Small intestine (tissue), 7 donors: ENCODE measurements at regions not wholly inside any gene's neighbourhood (a gene's known extent, or its start where the extent isn't known, plus 50 kb on each side); places are given as distances from the start of the nearest gene placed in this dataset.

Experiments used
- DNase-seq, 2 donors: peaks; one replicate each; pipeline versions ENCODE4 v3.0.0 to v3.0.0-alpha.2; 2013
- FAIRE-seq: peaks from 2 replicates; lab custom pipeline; 2012; peaks lifted over from hg19 to GRCh38; lab: Jason Lieb, UNC
- H3K27ac ChIP-seq, 3 donors: one replicate each; pipeline ENCODE4 v1.5.1; 2013; ENCODE audit warnings: low read length in 2 of 3, mild to moderate bottlenecking in 2 of 3, control low read depth in 1 of 3, inconsistent platforms in 1 of 3, low read depth in 1 of 3, moderate library complexity in 1 of 3
- H3K27me3 ChIP-seq, 3 donors: one replicate each; pipeline ENCODE4 v1.6.1; 2013; ENCODE audit warnings: low read length in 3 of 3, inconsistent platforms in 1 of 3; ENCODE audit not compliant: control insufficient read depth in 3 of 3, insufficient read depth in 3 of 3
- H3K36me3 ChIP-seq, 3 donors: one replicate each; pipeline ENCODE4 v1.6.1; 2013; ENCODE audit warnings: low read length in 3 of 3, inconsistent platforms in 1 of 3, low read depth in 1 of 3, mild to moderate bottlenecking in 1 of 3, moderate library complexity in 1 of 3; ENCODE audit not compliant: control insufficient read depth in 3 of 3, insufficient read depth in 2 of 3
- H3K4me1 ChIP-seq, 3 donors: one replicate each; pipeline ENCODE4 v1.6.1; 2013; ENCODE audit warnings: low read length in 2 of 3, inconsistent platforms in 1 of 3, low read depth in 1 of 3, mild to moderate bottlenecking in 1 of 3, moderate library complexity in 1 of 3; ENCODE audit not compliant: control insufficient read depth in 3 of 3, insufficient read depth in 2 of 3
- H3K4me3 ChIP-seq, 3 donors: one replicate each; pipeline ENCODE4 v1.5.1; 2013; ENCODE audit warnings: low read length in 3 of 3, control low read depth in 1 of 3, inconsistent platforms in 1 of 3, low read depth in 1 of 3, mild to moderate bottlenecking in 1 of 3, moderate library complexity in 1 of 3
- H3K9me3 ChIP-seq, 2 donors: one replicate each; pipeline ENCODE4 v1.6.1; 2013; ENCODE audit warnings: low read depth in 1 of 2, low read length in 1 of 2; ENCODE audit not compliant: control insufficient read depth in 2 of 2, insufficient read depth in 1 of 2
- WGBS, 3 donors: extraction: QIAGEN DNeasy Blood & Tissue Kit; methylation state at CpG; one replicate each; pipeline ENCODE4 v1.1.7; 2013; 5-methylcytosine and 5-hydroxymethylcytosine counted together
- donor health status: healthy with polysubstance abuse.
- donor health status: control.
- donor health status: control.
- donor health status: Bipolar disorder and iron deficiency.
- donor health status: healthy.

GRCh38 chr19:29018542-29018941, 194.4 kb downstream of the UQCRFS1 start:
- H3K9me3 ChIP-seq = no peaks in the 10 kb centered on the region
- no peaks in the 10 kb centered on the region for H3K4me1 ChIP-seq
- 79 to 87% (median 86%) methylated on average over 3 of the region's 3 CpGs for WGBS, 3 donors
- no peak overlapping the region for H3K4me3 ChIP-seq
- DNase-seq (no peak), FAIRE-seq (no peak)
- H3K27ac ChIP-seq = no peak overlapping the region
- no peaks in the 10 kb centered on the region for H3K27me3 ChIP-seq
- no peaks in the 10 kb centered on the region for H3K36me3 ChIP-seq

DNA sequence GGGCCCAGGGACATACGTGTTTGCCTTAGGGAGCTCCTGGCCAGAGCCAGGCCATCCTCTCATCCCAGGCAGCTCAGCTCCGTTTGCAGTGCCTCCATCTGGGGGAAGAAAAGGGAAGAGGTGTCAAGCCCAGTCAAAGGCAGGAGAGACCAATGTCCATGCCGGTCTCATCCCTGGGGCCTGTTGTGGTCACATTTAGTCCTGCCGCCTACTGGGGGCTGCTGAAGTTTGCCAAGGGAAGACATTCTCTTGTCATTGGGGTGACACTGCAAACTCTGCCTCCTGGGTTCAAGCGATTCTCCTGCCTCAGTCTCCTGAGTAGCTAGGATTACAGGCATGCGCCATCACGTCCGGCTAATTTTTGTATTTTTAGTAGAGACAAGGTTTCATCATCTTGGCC, 195.2 kb downstream of the UQCRFS1 start:
- Histone ChIP-seq H3K27me3 (no peaks in the 10 kb centered on the region), H3K9me3 (no peaks in the 10 kb centered on the region), H3K27ac (no peak overlapping the region), H3K4me3 (no peak overlapping the region), H3K36me3 (no peaks in the 10 kb centered on the region), H3K4me1 (no peaks in the 10 kb centered on the region)
- WGBS, 3 donors = 79 to 84% (median 82%) methylated on average over 8 of the region's 8 CpGs
- no peak for FAIRE-seq
- DNase-seq = no peak

GRCh38 chr19:29016926-29017760, 195.8 kb downstream of the UQCRFS1 start:
- Histone ChIP-seq H3K36me3 (no peaks in the 10 kb centered on the region), H3K4me3 (no peak overlapping the region), H3K4me1 (no peaks in the 10 kb centered on the region), H3K9me3 (no peaks in the 10 kb centered on the region), H3K27ac (no peak overlapping the region), H3K27me3 (no peaks in the 10 kb centered on the region)
- FAIRE-seq = no peak
- DNase-seq = no peak
- 49 to 63% (median 58%) methylated on average over 11 of the region's 11 CpGs for WGBS, 3 donors

GRCh38 chr19:29016353-29016752, 196.6 kb downstream of the UQCRFS1 start:
- FAIRE-seq = no peak
- Histone ChIP-seq H3K9me3 (no peaks in the 10 kb centered on the region), H3K4me1 (no peaks in the 10 kb centered on the region), H3K36me3 (no peaks in the 10 kb centered on the region), H3K27me3 (no peaks in the 10 kb centered on the region), H3K27ac (no peak overlapping the region), H3K4me3 (no peak overlapping the region)
- WGBS, 3 donors = 79 to 88% (median 85%) methylated on average over 2 of the region's 2 CpGs
- no peak for DNase-seq

DNA sequence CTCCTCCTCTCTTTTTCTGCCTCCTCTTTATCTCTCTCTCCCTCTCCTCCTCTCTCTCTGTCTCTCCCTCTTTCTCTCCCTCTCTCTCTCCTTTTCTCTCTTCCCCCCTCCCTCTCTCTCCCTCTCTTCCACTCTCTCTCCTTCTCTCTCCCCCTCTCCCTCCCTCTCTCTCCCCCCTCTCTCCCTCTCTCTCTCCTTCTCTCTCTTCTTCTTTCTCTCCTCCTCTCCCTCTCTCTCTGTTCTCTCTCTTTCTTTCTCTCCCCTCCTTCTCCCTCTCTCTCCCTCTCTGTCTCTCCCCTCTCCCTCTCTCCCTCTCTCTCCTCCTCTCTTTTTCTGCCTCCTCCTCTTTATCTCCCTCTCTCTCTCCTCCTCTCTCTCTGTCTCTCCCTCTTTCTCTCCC, 197.4 kb downstream of the UQCRFS1 start:
- Histone ChIP-seq H3K9me3 (no peaks in the 10 kb centered on the region), H3K4me3 (no peak overlapping the region), H3K4me1 (no peaks in the 10 kb centered on the region), H3K36me3 (no peaks in the 10 kb centered on the region), H3K27me3 (no peaks in the 10 kb centered on the region), H3K27ac (no peak overlapping the region)
- FAIRE-seq (no peak), DNase-seq (no peak)

DNA sequence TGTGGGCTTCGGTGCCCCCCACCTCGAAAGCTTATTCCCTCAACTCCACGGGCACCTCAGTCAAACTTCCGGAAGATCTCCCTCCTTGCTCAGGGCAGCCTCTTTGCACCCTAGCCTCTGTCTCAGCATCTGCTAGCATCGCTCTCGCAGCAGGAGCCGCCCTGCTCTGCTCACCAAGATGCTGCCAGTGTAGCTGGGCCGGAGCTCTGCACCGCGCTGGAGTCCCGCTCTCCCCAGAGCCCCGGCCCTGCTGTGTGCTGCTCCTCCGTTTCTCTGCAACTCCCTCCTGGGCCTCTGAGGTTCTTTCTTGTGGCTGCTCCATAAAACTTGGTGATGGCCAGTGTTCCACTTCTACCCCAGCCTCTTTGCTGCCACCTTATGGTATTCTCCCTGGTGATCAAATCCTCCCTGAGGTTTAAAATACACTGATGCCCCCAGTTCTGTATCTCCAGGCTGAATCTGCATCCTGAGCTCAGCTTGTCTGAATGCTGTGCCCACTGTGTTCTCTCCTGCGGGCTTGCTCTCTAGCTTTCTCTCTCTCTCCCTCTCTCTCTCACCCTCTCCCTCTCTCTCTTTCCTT, 198.0 kb downstream of the UQCRFS1 start:
- no peak overlapping the region for H3K27ac ChIP-seq
- no peaks in the 10 kb centered on the region for H3K27me3 ChIP-seq
- no peaks in the 10 kb centered on the region for H3K36me3 ChIP-seq
- FAIRE-seq (no peak), DNase-seq (no peak)
- no peak overlapping the region for H3K4me3 ChIP-seq
- WGBS, 3 donors = 71 to 80% (median 78%) methylated on average over 14 of the region's 14 CpGs
- H3K9me3 ChIP-seq = no peaks in the 10 kb centered on the region
- no peaks in the 10 kb centered on the region for H3K4me1 ChIP-seq

DNA sequence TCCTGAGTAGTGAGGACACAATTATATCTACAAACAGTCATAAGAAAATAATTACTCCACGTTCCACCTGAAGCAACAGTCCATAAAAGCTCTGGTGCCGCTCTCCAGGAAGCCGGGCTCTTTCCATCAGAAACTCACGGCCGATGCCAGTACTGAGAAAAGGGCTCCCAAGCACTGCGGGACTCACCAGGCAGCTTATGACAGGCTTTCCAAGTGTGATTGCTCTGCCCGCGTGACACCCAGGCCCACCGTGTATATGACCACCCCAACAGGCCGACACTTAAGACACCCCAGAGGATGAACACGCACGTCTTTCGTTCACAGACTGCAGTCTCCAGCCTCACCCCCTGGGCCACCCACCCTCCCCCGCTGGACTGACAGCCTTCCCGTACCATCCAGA, 199.0 kb downstream of the UQCRFS1 start:
- Histone ChIP-seq H3K9me3 (no peaks in the 10 kb centered on the region), H3K27ac (no peak overlapping the region), H3K27me3 (no peaks in the 10 kb centered on the region), H3K36me3 (no peaks in the 10 kb centered on the region), H3K4me3 (no peak overlapping the region), H3K4me1 (no peaks in the 10 kb centered on the region)
- FAIRE-seq (no peak), DNase-seq (no peak)
- 56 to 76% (median 69%) methylated on average over 15 of the region's 15 CpGs for WGBS, 3 donors

DNA sequence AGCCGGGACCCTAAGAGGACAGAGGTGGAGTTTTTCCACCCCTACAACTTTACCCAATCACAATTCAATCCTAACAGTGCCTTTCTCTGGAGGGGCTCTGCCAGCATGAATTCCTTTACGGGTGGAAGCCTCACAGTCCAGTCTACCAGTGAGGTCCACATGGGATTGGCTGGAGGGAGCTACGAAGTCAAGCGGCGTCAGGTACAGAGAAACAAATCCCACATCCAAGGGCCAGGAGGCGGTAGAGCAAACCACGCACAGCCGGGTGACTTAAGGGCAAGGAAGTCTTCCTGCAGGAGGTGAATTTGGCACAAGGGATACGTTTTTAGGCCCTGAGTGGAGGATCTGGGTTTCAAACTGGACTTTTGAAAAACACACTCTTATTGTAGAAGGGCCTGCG, 199.6 kb downstream of the UQCRFS1 start:
- WGBS, 3 donors = 63 to 70% (median 69%) methylated on average over 10 of the region's 10 CpGs
- no peak for FAIRE-seq
- H3K27ac ChIP-seq = no peak overlapping the region

More for the DNA sequence above, 199.6 kb downstream of the UQCRFS1 start:
- Histone ChIP-seq H3K27me3 (no peaks in the 10 kb centered on the region), H3K36me3 (no peaks in the 10 kb centered on the region), H3K9me3 (no peaks in the 10 kb centered on the region), H3K4me1 (no peaks in the 10 kb centered on the region), H3K4me3 (no peak overlapping the region)
- no peak for DNase-seq
